ENCODE measurements at regions not wholly inside any gene's neighbourhood (a gene's known extent, or its start where the extent isn't known, plus 50 kb on each side); places are given as distances from the start of the nearest gene placed in this dataset.

- DNase-seq: no peak
Measured at GRCh38 chr16:86356804-86357203, 153.5 kb upstream of the FOXF1 start.

- DNase-seq: no peak
Measured at GRCh38 chr16:86357303-86357702, 153.0 kb upstream of the FOXF1 start.

GRCh38 chr16:86357950-86358349, 152.4 kb upstream of the FOXF1 start:
- DNase-seq: no peak

- DNase-seq: no peak
Measured at GRCh38 chr16:86359571-86359970, 150.8 kb upstream of the FOXF1 start.

- no peak for DNase-seq
Measured at GRCh38 chr16:86362155-86362849, 148.0 kb upstream of the FOXF1 start.

GRCh38 chr16:86363057-86363490, 147.3 kb upstream of the FOXF1 start:
- no peak for DNase-seq

GRCh38 chr16:86363836-86364618, 146.3 kb upstream of the FOXF1 start:
- no peak for DNase-seq

GRCh38 chr16:86364653-86365380, 145.5 kb upstream of the FOXF1 start:
- no peak for DNase-seq

- DNase-seq: no peak
Measured at GRCh38 chr16:86365513-86366273, 144.6 kb upstream of the FOXF1 start.

- no peak for DNase-seq
Measured at GRCh38 chr16:86366481-86366880, 143.8 kb upstream of the FOXF1 start.

- DNase-seq: no peak
Measured at GRCh38 chr16:86367291-86368072, 142.8 kb upstream of the FOXF1 start.

- no peak for DNase-seq
Measured at GRCh38 chr16:86368261-86368660, 142.1 kb upstream of the FOXF1 start.

- DNase-seq: no peak
Measured at GRCh38 chr16:86370062-86370461, 140.3 kb upstream of the FOXF1 start.

- DNase-seq: no peak
Measured at GRCh38 chr16:86371083-86371803, 139.1 kb upstream of the FOXF1 start.

- DNase-seq: no peak
Measured at GRCh38 chr16:86372193-86372592, 138.1 kb upstream of the FOXF1 start.

- no peak for DNase-seq
Measured at GRCh38 chr16:86373276-86373901, 136.9 kb upstream of the FOXF1 start.

- no peak for DNase-seq
Measured at GRCh38 chr16:86374603-86375130, 135.7 kb upstream of the FOXF1 start.

GRCh38 chr16:86375364-86375763, 135.0 kb upstream of the FOXF1 start:
- no peak for DNase-seq

- DNase-seq: no peak
Measured at GRCh38 chr16:86375851-86376250, 134.5 kb upstream of the FOXF1 start.

GRCh38 chr16:86376837-86377236, 133.5 kb upstream of the FOXF1 start:
- no peak for DNase-seq

Data from activated CD8-positive, alpha-beta memory T cell treated with anti-CD3 and anti-CD28 coated beads, Interleukin-2, amount 50 U/mL, for 4 hours (primary cell).